Endodermal cell (in vitro differentiated cells): ENCODE measurements at regions not wholly inside any gene's neighbourhood (a gene's known extent, or its start where the extent isn't known, plus 50 kb on each side); places are given as distances from the start of the nearest gene placed in this dataset.

Experiments
- DNase-seq: peaks from one replicate; pipeline ENCODE4 v3.0.0-alpha.2; 2017
- H3K27ac ChIP-seq: 2 replicates; pipeline ENCODE4 v1.5.1; 2013; ENCODE audit warnings: mild to moderate bottlenecking, low read depth, low read length, moderate library complexity
- H3K27me3 ChIP-seq: 2 replicates; pipeline ENCODE4 v1.6.1; 2013; ENCODE audit warnings: mild to moderate bottlenecking, low read length, moderate library complexity; ENCODE audit not compliant: insufficient read depth, control insufficient read depth, poor library complexity, severe bottlenecking
- H3K36me3 ChIP-seq: 2 replicates; pipeline ENCODE4 v1.7.0; 2013; ENCODE audit warnings: mild to moderate bottlenecking, low read length, moderate library complexity; ENCODE audit not compliant: control insufficient read depth, insufficient read depth
- H3K4me1 ChIP-seq: one replicate; pipeline ENCODE4 v1.7.0; 2013; ENCODE audit warnings: low read length; ENCODE audit not compliant: control insufficient read depth, insufficient read depth
- H3K4me3 ChIP-seq: 2 replicates; pipeline ENCODE4 v1.5.1; 2013; ENCODE audit warnings: mild to moderate bottlenecking, low read length, moderate library complexity
- H3K9ac ChIP-seq: 2 replicates; pipeline ENCODE4 v1.6.1; 2013; ENCODE audit warnings: mild to moderate bottlenecking, low read length, moderate library complexity; ENCODE audit not compliant: poor library complexity, severe bottlenecking; ENCODE audit errors: extremely low read depth
- H3K9me3 ChIP-seq: 2 replicates; pipeline ENCODE4 v1.6.1; 2013; ENCODE audit warnings: mild to moderate bottlenecking, low read length, moderate library complexity; ENCODE audit not compliant: control insufficient read depth
- H3K27ac Mint-ChIP-seq: 2 replicates; pipeline ENCODE4 v1.8.0; 2020; ENCODE audit warnings: mixed read lengths
- H3K27me3 Mint-ChIP-seq: 2 replicates; pipeline ENCODE4 v1.8.0; 2021; ENCODE audit warnings: mild to moderate bottlenecking, mixed read lengths; ENCODE audit not compliant: insufficient read depth
- H3K36me3 Mint-ChIP-seq: 2 replicates; pipeline ENCODE4 v1.8.0; 2020; ENCODE audit warnings: low read depth, mixed read lengths
- H3K4me1 Mint-ChIP-seq: 2 replicates; pipeline ENCODE4 v1.8.0; 2020; ENCODE audit warnings: mixed read lengths
- H3K4me3 Mint-ChIP-seq: 2 replicates; pipeline ENCODE4 v1.8.0; 2020; ENCODE audit warnings: mild to moderate bottlenecking, moderate library complexity, mixed read lengths
- H3K9me3 Mint-ChIP-seq: 2 replicates; pipeline ENCODE4 v1.8.0; 2020; ENCODE audit warnings: mild to moderate bottlenecking, mixed read lengths
- CTCF ChIP-seq: fragments of 200-600 bp; sonication (generic); conservative IDR thresholded peaks from 2 replicates; pipeline ENCODE4 v1.5.0; 2021; ENCODE audit warnings: antibody characterized with exemption, mild to moderate bottlenecking
- WGBS, 2 experiments: methylation state at CpG; one replicate each; pipeline versions ENCODE4 v1.1.5 to v1.1.7; 2013; ENCODE audit warnings: missing lambda C conversion rate in 2 of 2, mixed read lengths in 1 of 2; ENCODE audit not compliant: insufficient coverage in 1 of 2, insufficient read length in 1 of 2; 5-methylcytosine and 5-hydroxymethylcytosine counted together

- no peak for TF ChIP-seq CTCF
- H3K4me1 Mint-ChIP-seq: peaks cover 21% of the 10 kb centered on the region
- Histone ChIP-seq H3K4me1 (no peaks in the 10 kb centered on the region), H3K27ac (no peak overlapping the region), H3K4me3 (no peak overlapping the region), H3K9me3 (no peaks in the 10 kb centered on the region), H3K27me3 (no peaks in the 10 kb centered on the region), H3K9ac (no peak overlapping the region), H3K36me3 (no peaks in the 10 kb centered on the region)
- 83 to 87% methylated on average over 2 to 3 of the region's 3 CpGs for WGBS, 2 experiments
- H3K27ac Mint-ChIP-seq: no peak overlapping the region
- H3K27me3 Mint-ChIP-seq: no peaks in the 10 kb centered on the region
- H3K4me3 Mint-ChIP-seq: no peak overlapping the region
- no peaks in the 10 kb centered on the region for H3K9me3 Mint-ChIP-seq
- no peaks in the 10 kb centered on the region for H3K36me3 Mint-ChIP-seq
- DNase-seq: no peak
Measured at GRCh38 chr14:22266683-22267082, 322.3 kb downstream of the DAD1 start.

GRCh38 chr14:22266142-22266442, 322.9 kb downstream of the DAD1 start:
- no peak overlapping the region for H3K27ac Mint-ChIP-seq
- TF ChIP-seq CTCF: no peak
- Histone ChIP-seq H3K9me3 (no peaks in the 10 kb centered on the region), H3K27me3 (no peaks in the 10 kb centered on the region), H3K4me3 (no peak overlapping the region), H3K27ac (no peak overlapping the region), H3K9ac (no peak overlapping the region), H3K4me1 (no peaks in the 10 kb centered on the region), H3K36me3 (no peaks in the 10 kb centered on the region)
- H3K9me3 Mint-ChIP-seq: no peaks in the 10 kb centered on the region
- WGBS, 2 experiments: 98% methylated on average over 2 of the region's 2 CpGs; no CpG with 5 or more reads in 1 of the 2 experiments
- DNase-seq: no peak
- H3K27me3 Mint-ChIP-seq: no peaks in the 10 kb centered on the region
- H3K4me3 Mint-ChIP-seq: no peak overlapping the region
- peaks cover 23% of the 10 kb centered on the region for H3K4me1 Mint-ChIP-seq
- H3K36me3 Mint-ChIP-seq: no peaks in the 10 kb centered on the region

DNA sequence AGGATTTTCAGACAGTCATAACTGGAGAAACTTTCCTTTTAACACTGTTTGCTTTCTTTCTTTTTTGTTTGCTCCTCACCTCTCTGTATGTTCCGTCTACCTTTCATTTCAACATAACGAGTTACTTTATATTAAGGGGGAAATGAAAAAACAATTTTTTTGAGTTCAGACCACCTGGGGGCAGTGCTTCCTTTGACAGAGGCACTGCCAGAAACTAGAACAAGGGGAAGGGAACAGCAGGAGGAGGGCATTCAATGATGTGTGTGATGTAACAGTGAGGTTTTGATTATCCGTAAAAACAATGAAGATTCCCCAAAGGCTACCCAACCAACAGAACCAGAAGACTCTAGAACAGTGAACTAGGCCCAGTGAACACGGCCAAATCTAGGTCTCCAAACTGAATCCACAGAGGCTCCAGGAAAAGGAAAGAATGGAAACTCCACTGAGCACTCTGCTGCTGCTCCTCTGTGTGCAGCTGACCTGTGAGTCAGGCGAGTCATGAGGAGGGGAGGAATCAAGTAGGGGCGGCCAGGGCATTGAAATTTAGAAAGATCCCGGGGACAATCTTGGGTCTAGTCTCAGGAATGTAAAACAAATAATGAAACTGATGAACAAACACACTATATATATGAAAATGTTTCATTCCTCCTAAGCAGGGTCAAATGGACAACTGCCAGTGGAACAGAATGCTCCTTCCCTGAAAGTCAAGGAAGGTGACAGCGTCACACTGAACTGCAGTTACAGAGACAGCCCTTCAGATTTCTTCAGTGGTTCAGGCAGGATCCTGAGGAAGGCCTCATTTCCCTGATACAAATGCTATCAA, 323.5 kb downstream of the DAD1 start:
- Histone ChIP-seq H3K4me3 (no peak overlapping the region), H3K9me3 (no peaks in the 10 kb centered on the region), H3K36me3 (no peaks in the 10 kb centered on the region), H3K4me1 (no peaks in the 10 kb centered on the region), H3K27ac (no peak overlapping the region), H3K9ac (no peak overlapping the region), H3K27me3 (no peaks in the 10 kb centered on the region)
- H3K4me3 Mint-ChIP-seq: no peak overlapping the region
- no peaks in the 10 kb centered on the region for H3K27me3 Mint-ChIP-seq
- no peaks in the 10 kb centered on the region for H3K36me3 Mint-ChIP-seq
- H3K4me1 Mint-ChIP-seq: peaks cover 29% of the 10 kb centered on the region
- no peak for DNase-seq
- 56 to 80% methylated on average over 3 to 6 of the region's 8 CpGs for WGBS, 2 experiments
- H3K27ac Mint-ChIP-seq: no peak overlapping the region
- TF ChIP-seq CTCF: peak; percentile 63
- no peaks in the 10 kb centered on the region for H3K9me3 Mint-ChIP-seq
